ENCODE measurements at regions not wholly inside any gene's neighbourhood (a gene's known extent, or its start where the extent isn't known, plus 50 kb on each side); places are given as distances from the start of the nearest gene placed in this dataset.

DNA sequence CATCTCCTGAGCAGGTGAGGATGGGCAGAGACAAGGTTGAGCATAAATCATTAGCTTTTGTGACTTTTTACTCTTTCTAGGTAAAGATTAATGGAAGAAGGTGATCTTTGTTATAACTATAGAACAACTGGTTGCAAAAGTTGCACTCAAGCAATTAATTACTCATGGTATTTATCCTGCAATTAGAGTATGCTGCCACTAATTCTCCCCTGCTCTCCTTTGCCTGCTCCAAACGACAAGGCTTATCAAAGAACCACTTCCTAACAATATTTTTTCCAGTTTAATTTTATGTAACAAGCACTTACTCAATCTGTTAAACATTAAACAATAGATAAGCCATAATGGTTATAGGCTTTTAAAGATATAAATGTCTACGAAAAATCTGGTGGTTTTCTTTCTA is 189.9 kb upstream of the PELI2 start:
- H3K79me1 ChIP-seq (ENCODE audit: low read depth in 1 of 2, low read length in 2 of 2), result no peaks in the 10 kb centered on the region
- no peaks in the 10 kb centered on the region for H3K9me1 ChIP-seq (ENCODE audit: insufficient read depth, low read length)
- no peak overlapping the region for H2AK5ac ChIP-seq (ENCODE audit: low read depth, low read length)
- no peak for DNase-seq
- TF ChIP-seq RFX5 (IDR thresholded peaks at IDR 0.05; ENCODE audit: low read depth, low read length) (no peak), RAD21 (IDR thresholded peaks at IDR 0.05; ENCODE audit: low read length) (no peak), NFE2L2 (IDR thresholded peaks at IDR 0.05; ENCODE audit: low read depth, low read length) (no peak), RCOR1 (IDR thresholded peaks at IDR 0.05; ENCODE audit: insufficient replicate concordance, low read length) (no peak), CHD1 (IDR thresholded peaks at IDR 0.05; ENCODE audit: low read depth, low read length) (no peak), MXI1 (IDR thresholded peaks at IDR 0.05; ENCODE audit: borderline replicate concordance, low read depth, low read length) (no peak), MAFK (IDR thresholded peaks at IDR 0.05; ENCODE audit: low read depth, low read length) (no peak), MAZ (IDR thresholded peaks at IDR 0.05; ENCODE audit: borderline replicate concordance, low read depth, low read length) (no peak), SMC3 (IDR thresholded peaks at IDR 0.05; ENCODE audit: low read depth, low read length) (no peak), FOS (IDR thresholded peaks at IDR 0.05; ENCODE audit: low read depth, low read length) (no peak), CEBPB (IDR thresholded peaks at IDR 0.05; ENCODE audit: low read depth, low read length) (no peak), POLR2A (IDR thresholded peaks at IDR 0.05; ENCODE audit: low read depth, low read length) (no peak), BHLHE40 (IDR thresholded peaks at IDR 0.05; ENCODE audit: low read depth, low read length) (no peak)
- TF ChIP-seq, protein P1, sequence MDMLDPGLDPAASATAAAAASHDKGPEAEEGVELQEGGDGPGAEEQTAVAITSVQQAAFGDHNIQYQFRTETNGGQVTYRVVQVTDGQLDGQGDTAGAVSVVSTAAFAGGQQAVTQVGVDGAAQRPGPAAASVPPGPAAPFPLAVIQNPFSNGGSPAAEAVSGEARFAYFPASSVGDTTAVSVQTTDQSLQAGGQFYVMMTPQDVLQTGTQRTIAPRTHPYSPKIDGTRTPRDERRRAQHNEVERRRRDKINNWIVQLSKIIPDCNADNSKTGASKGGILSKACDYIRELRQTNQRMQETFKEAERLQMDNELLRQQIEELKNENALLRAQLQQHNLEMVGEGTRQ (IDR thresholded peaks at IDR 0.05; ENCODE audit: low read depth, low read length), result no peak
- TF ChIP-seq, protein P2, sequence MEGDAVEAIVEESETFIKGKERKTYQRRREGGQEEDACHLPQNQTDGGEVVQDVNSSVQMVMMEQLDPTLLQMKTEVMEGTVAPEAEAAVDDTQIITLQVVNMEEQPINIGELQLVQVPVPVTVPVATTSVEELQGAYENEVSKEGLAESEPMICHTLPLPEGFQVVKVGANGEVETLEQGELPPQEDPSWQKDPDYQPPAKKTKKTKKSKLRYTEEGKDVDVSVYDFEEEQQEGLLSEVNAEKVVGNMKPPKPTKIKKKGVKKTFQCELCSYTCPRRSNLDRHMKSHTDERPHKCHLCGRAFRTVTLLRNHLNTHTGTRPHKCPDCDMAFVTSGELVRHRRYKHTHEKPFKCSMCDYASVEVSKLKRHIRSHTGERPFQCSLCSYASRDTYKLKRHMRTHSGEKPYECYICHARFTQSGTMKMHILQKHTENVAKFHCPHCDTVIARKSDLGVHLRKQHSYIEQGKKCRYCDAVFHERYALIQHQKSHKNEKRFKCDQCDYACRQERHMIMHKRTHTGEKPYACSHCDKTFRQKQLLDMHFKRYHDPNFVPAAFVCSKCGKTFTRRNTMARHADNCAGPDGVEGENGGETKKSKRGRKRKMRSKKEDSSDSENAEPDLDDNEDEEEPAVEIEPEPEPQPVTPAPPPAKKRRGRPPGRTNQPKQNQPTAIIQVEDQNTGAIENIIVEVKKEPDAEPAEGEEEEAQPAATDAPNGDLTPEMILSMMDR (conservative IDR thresholded peaks at IDR 0.05; ENCODE audit: low read depth, low read length), result no peak
- TF ChIP-seq, protein P3, sequence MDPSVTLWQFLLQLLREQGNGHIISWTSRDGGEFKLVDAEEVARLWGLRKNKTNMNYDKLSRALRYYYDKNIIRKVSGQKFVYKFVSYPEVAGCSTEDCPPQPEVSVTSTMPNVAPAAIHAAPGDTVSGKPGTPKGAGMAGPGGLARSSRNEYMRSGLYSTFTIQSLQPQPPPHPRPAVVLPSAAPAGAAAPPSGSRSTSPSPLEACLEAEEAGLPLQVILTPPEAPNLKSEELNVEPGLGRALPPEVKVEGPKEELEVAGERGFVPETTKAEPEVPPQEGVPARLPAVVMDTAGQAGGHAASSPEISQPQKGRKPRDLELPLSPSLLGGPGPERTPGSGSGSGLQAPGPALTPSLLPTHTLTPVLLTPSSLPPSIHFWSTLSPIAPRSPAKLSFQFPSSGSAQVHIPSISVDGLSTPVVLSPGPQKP (IDR thresholded peaks at IDR 0.05; ENCODE audit: borderline replicate concordance, low read depth, low read length), result no peak
- H2BK15ac ChIP-seq (ENCODE audit: low read depth, low read length), result no peak overlapping the region
- ChIA-PET POLR2A (ENCODE audit: unreplicated experiment) (no interaction called here), CTCF (no interaction called here)
- BruUV-seq (replicated peaks), result no TSS peak
- dilution Hi-C loops (cut with HindIII; ENCODE audit: low sequenced_read_pairs, unreplicated experiment), result no loop called here
- in situ Hi-C loops (cut with MboI; ENCODE audit: low sequenced_read_pairs), result no loop called here
- no peak overlapping the region for H2BK5ac ChIP-seq (ENCODE audit: low read depth, low read length, poor library complexity, severe bottlenecking)
- H3K27ac ChIP-seq (ENCODE audit: insufficient read depth, low read length), result no peak overlapping the region
- no peak overlapping the region for H2BK20ac ChIP-seq (ENCODE audit: low read depth, low read length)
- H4K20me1 ChIP-seq (ENCODE audit: insufficient read depth, low read length), result no peaks in the 10 kb centered on the region
- no peak overlapping the region for H3K18ac ChIP-seq (ENCODE audit: low read depth, low read length)
- H2BK120ac ChIP-seq (ENCODE audit: low read depth, low read length), result no peak overlapping the region
- ATAC-seq (ENCODE audit: low read depth), result no peak
- no peak overlapping the region for H3K56ac ChIP-seq (ENCODE audit: extremely low read depth, insufficient read depth, low read length)
- peaks cover 33% of the 10 kb centered on the region for H3K27me3 ChIP-seq (ENCODE audit: control insufficient read depth, insufficient read depth, low read length)
- no peak overlapping the region for H4K8ac ChIP-seq (ENCODE audit: low read depth in 2 of 2, low read length in 2 of 2)
- H3K14ac ChIP-seq (replicated peaks; ENCODE audit: low read depth, low read length), result no peak overlapping the region
- H3K23ac ChIP-seq (ENCODE audit: low read depth, low read length), result no peak overlapping the region
- no peak overlapping the region for H4K5ac ChIP-seq (ENCODE audit: low read depth, low read length)
- no peaks in the 10 kb centered on the region for H3K4me1 ChIP-seq (ENCODE audit: control insufficient read depth, insufficient read depth, low read length)
- no peak overlapping the region for H3K4me3 ChIP-seq (ENCODE audit: insufficient read depth, low read depth, low read length)
- H3K9ac ChIP-seq (ENCODE audit: low read depth, low read length), result no peak overlapping the region
- H2AK9ac ChIP-seq (replicated peaks; ENCODE audit: low read depth, low read length, poor library complexity), result no peak overlapping the region
- H3K4ac ChIP-seq (ENCODE audit: low read depth, low read length), result no peak overlapping the region
- H2AFZ ChIP-seq (replicated peaks; ENCODE audit: low read length, poor library complexity), result no peak overlapping the region
- no peak overlapping the region for H3K4me2 ChIP-seq (ENCODE audit: low read depth, low read length)
- H3K9me3 ChIP-seq (ENCODE audit: control insufficient read depth, insufficient read depth, low read length), result peaks cover 2% of the 10 kb centered on the region; the same call in 1 of the 2 replicates
- H3K36me3 ChIP-seq (ENCODE audit: control insufficient read depth, insufficient read depth, low read length), result no peaks in the 10 kb centered on the region
- no peak overlapping the region for H4K91ac ChIP-seq (ENCODE audit: insufficient read depth, low read depth, low read length)
- intact Hi-C loops (cut with micrococcal nuclease), result loop anchor here (5.0 kb wide), 1 partner anchor 491 kb away; no protein-coding TSS in a partner anchor
- no CpG with 5 or more reads among the region's 2 CpGs for WGBS, 2 experiments (ENCODE audit: extremely low coverage in 2 of 2, insufficient read length in 1 of 2)
